HG02884 (cell line): ENCODE measurements at regions not wholly inside any gene's neighbourhood (a gene's known extent, or its start where the extent isn't known, plus 50 kb on each side); places are given as distances from the start of the nearest gene placed in this dataset.
"Not testable (repeated sequence)": the region's sequence is repeated elsewhere in the genome, so short reads cannot be mapped to it uniquely, and the experiment has no call there.

Experiments
- ATAC-seq: cut with Tn5 transposase; IDR thresholded peaks from one replicate; pipeline ENCODE4 v1.9.1; 2021; ENCODE audit warnings: mild to moderate bottlenecking, moderate library complexity; ENCODE audit not compliant: unreplicated experiment

DNA sequence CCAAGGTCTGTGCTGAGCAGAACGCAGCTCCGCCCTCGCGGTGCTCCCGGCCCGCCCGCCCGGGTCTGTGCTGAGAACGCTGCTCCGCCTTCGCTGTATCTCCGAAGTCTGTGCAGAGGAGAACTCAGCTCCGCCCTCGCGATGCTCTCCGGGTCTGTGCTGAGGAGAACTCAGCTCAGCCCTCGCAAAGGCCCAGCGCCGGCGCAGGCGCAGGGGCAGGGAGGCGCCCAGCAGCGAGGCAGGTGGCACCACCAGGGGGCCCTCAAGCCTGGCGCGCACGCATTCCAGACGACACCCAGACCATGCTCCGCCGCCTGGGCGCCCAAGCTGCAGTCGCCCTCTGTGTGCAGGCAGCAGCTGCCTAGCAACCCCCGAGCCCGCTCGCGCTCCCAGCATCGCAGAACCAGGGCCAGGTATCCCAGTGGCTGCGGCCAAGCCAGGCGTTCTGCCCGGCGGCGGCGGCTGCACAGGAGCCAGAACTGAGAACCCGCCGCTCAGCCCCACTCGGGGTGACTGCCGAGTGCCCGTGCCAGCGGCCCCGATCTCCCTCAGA is 672.1 kb upstream of the DEFB115 start:
- not testable (repeated sequence) for ATAC-seq

DNA sequence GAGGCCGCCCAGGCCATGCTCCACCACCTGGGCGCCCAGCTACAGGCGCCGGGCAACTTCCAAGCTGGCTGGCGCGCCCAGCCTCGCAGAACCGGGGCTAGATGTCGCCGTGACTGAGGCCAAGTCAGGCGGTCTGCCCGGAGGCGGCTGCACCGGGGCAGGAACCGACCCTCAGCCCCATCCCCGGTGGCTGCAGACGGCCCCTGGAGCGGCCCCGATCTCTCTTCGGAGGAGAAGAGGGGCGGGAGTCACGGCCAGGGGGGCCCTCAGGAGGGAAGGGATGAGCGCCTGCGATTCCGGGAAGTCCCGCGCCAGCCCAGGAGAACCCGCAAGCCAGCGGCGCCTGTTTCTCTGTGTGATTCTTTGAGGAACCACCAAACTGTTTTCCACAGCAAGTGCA is 671.3 kb upstream of the DEFB115 start:
- ATAC-seq = not testable (repeated sequence)

DNA sequence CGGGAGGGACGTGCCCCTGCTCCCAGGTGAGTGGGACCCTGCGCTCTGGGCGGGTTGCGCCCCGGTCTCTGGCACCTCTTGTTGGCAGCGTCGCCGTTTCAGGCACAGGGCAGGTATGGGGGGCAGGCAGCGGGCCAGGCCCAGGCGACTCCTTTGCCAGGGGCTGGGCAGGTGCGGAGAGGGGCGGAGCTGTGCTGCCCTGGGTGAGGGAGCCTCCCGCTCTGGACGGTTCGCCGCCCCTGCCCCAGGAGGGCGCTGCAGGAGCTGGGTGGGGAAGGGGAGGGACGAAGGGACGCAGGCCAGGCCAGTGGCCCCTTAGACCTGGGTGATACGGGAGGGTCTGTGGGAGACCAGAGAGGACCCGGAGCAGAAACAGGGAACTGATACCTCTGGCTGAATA is 663.9 kb upstream of the DEFB115 start:
- no peak for ATAC-seq

DNA sequence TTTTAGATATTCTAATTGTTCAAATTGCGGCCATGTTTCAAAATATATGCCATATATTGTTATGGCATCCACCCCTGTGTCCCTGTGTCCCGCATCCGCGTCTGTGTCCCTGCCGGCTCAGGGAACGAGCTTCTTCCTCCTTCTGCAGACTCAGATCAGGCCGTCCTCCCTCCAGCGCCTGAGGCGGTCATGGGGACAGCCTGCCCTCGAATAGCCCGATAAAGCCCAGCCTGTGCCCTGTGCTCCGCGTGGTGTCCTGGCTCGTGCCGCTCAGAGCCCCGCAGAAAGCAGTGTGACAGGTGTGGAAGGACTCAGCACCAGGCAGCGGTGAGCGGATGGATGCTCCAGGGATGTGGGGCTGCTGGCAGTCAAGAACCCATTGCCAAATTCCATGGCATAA is 663.4 kb upstream of the DEFB115 start:
- no peak for ATAC-seq

DNA sequence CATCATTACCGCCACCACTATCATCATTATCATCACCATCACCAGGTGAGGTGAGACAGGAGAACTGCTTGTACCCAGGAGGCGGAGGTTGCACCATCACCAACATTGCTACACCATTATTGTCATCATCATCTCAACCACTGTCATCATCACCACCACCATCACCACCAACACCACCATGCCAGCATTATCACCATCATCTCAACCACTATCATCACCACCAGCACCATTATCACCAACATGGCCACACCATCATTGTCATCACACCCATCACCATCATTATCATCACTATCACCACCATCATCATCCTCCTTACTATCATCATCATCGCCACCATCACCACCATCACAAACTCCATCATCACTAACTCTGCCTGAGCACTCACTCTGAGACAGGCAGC is 661.8 kb upstream of the DEFB115 start:
- no peak for ATAC-seq

DNA sequence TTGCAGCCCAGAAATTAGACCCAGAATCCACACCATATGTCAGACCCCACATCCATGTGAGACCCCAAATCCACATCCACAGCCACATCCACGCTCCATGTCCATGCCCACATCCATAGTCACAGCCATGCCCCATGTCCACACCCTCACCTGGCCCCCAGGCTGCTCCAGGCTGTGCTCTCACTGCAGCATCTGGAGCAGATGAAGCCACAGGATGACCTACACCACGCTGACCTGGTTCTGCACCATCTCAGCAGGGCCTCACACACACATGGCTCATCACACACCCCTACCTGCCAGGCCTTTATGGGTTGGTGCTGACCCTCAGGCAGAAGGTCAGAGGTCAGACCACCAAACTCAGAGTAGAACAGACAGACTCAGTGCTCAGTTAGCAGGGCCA is 660.0 kb upstream of the DEFB115 start:
- not testable (repeated sequence) for ATAC-seq

DNA sequence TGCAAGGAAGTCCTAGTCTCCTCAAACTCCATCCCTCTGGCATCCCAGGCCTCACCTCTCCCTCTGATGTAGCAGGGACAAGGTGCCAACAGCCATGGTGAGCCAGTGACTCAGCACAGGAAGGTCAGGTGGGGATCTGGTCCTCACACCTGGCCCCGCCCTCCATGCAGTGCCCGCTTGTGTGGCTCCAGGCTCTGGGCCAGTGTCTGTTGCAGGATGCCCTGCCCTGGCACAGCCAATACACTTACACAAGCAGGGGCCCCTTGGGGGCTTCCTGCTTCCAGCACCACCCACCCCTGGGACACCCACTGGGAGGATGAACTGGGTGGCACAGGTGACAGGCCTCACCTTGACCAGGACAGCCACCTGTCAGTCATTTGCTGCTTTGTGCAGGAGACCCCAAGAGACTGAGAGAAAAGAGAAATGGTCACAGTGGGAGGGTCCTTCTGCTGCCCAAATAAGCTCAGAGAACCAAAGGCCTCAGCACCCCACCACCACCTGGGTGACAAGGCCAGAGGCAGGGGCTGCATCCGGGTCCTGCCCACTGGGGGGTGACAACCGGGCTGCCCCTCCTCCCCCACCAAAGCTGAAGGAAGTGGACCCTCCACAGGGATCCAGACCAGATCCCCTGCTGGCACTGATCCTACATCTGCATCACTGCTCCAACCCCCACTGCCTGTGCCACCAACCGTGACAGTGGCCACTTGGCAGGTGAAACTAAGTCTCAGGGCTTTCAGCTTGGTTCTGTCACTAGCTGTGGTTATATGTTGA is 658.8 kb upstream of the DEFB115 start:
- ATAC-seq = no peak

DNA sequence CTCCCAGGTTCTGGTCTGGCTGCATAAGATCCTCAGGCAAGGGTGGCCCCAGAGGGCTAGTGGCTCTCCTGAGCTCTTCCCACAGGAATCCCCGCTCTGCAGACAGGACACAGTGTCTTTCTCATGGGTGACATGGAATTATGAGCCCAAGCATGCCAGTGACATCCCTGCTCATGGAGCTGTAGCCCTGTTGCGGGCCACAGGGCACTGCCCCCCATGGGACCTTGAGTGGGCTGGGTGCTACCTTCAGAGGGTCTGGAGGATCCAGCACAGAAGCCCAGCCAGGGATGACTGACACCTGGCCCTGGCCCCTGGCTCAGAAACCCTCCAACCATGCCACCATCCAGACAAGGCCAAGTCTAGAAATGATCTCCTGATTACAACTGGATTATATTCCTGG is 657.5 kb upstream of the DEFB115 start:
- ATAC-seq = no peak

DNA sequence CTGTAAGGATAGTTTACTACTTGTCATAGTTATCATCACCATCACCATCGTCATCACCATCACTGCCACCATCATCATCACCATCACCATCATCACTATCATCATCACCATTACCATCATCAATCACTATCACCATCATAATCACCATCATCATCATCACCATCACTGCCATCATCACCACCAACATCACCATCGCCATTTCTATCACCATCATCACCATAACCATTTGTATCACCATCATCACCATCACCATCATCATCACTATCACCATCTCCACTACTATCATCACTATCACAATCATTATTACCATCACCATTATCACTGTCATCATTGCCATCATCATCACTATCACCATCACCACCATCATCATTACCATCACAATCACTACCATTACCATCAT is 655.5 kb upstream of the DEFB115 start:
- no peak for ATAC-seq

DNA sequence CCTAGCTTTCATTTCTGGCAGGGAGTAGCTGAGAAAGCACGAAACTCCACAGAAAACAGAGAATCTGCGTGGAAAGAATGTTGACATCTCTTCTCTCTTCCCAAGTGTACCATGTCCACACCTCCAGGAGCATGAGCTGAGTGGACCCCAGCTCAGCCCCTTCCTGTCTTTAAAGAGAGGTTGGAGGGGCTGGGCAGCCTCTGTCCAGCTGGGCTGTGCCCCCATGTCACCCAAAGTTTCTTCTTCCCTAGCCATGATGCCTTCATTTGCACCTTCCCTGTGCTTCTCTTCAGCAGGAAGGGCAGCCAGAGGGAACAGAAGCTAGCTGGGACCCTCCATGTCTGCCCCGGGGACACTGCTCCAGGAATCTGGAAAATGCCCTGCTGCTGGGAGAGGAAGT is 655.0 kb upstream of the DEFB115 start:
- ATAC-seq = no peak

DNA sequence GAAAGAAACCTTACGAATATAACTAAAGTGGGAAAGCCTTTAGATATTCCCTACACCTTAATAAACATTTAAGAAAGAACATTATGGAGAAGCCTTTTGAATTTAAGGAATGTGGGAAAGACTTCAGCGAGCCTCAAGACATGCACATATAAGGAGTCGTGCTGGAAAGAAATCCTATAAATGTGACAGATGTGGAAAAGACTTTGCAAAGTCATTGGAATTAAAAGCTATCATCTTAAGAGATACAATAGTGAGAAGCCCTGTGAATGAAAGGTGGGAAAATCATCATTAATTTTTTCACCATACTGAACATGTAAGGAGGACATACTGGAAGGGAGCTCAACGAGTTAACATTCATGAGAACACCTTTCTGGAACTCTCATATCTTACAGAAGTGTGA is 650.5 kb upstream of the DEFB115 start:
- ATAC-seq = no peak

DNA sequence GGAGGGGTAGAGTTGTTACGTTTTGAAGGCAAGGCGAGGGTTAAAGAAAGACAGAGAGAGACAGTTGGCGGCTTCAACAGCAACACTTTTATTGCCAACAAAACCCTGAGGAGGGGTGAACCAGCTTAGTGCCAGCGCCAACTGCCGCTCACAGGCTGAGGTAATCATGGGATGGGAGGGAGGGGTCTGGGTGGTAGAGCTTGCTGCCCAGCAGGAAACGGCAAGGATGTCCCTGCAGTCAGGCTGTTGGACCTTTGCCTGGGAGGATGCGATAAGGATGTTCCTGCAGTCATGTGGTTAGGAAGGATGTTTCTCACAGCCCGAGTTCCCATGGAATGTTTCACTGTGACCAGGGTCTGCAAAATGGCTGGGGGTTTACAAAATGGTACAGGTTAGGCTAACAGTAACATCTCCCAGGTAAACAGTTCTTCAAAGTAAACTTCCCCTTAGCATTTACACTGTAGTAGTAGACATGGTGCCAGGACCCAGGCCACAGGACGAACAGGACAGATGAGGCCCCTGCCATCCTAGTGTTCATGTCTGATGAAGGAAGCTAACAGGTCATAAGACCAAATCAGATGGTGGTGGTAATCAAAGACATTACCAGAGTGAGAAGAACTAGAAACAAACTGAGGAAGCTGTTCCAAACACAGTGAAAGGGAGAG is 647.3 kb upstream of the DEFB115 start:
- no peak for ATAC-seq

DNA sequence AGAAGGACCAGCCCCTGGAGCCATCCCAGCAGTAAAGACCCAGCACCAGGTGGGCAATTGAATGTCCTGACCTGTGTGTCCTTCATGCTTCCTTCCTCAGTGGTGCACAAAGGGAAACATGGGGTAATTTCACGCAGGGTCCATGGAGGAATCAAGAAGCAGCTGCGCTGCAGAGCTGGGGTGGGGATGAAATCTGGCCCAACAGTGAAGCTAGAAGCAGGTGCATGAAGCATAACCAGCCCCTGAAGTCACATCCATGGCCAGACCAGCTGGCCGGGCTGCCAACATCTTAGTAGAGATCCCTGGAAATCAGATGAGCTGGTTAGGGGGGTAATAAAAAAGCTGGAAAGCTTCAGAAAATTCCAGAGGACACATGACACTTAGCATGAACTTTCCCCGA is 646.7 kb upstream of the DEFB115 start:
- no peak for ATAC-seq

DNA sequence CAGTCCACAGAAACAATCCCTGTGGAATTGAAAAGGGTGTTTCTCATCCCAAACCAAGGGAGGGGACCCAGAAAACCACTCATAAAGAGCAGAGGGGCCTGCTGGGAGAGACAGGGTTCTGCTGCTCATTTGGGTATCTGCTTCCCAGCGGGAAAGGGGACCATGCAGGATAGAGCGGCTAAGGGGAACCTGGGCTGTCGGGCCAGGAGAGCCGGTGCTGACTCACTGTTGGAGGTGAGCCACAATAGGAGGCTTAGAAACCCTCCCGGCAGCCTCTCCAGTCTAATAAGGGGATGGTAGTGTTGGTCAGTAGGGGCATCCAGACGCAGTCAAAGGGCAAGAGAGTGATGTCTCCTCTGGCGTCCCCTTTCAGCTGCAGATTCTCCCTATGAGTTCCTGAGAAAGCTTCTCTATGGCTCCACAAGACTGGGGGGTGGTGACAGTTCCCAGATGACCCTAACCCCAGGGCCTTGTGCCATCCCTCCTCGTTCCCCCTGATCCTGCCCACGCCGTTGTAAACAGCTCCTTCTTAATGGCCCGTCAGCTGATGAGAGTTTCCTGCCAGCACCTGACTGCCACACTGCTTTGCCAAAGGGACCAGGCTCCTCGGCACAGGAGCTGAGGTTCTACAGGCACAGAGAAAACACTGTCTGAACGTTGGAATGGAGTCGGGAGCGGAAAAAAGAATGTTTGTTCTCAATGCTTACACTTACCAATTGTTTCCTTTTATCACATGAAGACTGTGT is 646.1 kb upstream of the DEFB115 start:
- ATAC-seq = no peak

DNA sequence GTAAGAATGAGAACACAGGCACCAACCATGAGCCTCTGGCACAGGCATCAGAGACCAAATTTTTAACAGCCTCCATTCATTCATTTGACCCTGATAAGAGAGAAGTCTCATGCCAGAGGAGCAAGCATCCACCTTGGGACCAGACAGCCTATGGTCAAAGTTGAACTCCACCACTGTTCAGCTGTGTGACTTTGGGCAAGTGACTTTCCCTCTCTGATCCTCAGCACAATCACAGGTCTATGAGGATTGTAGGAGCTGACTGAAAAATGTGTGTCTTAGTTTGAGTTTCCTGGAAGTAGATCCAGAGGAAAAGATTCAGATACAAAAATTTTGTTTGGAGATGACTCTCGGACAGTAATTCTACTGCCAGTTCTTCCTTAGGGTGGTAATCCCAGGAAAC is 645.1 kb upstream of the DEFB115 start:
- ATAC-seq = no peak

DNA sequence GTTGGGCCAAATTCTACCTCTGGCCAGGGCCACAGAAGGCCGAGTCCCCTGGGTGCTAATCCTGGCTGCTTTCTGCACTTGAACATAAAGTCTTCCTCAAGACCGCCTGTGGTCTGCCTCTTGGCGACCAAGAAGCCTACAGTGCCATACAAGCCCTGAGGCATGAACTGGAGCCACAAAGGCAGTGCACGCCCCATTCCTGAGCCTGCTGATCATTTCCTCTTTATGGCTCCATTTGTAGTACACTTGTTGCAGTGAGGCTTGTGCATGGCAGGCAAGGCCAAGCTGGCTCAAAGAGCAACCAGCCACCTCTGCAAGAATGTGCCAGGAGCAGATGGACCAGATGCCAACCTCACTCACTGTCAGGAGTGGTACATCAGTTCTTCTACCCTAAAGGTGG is 636.1 kb upstream of the DEFB115 start:
- not testable (repeated sequence) for ATAC-seq

DNA sequence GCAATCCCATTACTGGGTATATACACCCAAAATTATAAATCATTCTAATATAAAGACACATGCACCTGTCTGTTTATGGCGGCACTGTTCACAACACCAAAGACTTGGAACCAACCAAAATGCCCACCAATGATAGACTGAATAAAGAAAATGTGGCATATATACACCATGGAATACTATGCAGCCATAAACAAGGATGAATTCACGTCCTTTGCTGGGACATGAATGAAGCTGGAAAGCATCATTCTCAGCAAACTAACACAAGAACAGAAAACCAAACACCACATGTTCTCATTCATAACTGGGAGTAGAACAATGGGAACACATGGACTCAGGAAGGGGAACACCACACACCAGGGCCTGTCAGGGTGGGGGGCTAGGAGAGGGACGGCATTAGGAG is 633.2 kb upstream of the DEFB115 start:
- not testable (repeated sequence) for ATAC-seq

DNA sequence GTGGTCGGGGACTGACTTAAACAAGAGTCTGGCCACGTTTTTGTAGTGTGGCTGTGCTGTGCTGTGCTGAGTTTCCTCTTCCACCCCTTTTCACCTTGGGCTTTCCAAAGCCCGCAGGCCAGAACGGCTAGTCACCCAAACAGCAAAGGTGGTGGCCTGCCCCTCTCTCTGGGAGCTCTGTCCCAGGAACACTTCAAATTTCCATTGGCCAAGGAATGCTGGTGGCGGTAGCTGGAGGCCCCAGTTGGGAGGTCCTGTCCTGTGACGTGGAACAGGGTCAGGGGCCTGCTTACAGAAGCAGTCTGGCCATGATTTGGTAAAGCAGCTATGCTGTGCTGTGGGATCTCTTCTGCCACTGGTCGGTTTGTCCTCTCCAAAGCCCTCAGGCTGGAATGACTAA is 628.1 kb upstream of the DEFB115 start:
- ATAC-seq = not testable (repeated sequence)

DNA sequence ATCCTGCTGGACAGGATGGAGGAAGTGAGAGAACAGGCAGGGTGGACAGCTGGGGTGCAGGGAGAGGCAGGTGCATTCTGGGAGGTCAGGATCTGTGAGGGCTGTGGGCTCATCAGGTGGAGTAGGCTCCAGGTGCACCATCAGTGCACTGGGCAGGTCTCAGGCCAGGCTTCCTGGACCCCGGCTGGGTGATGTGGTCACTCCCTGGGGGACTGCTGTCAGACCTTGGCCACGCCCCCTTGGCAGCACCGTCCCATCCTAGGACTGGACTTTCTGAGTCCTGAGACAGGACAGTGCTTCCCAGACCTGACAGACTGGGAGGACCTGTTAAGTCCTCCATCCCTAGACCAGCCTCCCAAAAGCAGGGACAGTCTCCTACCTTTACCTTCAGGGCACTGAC is 626.7 kb upstream of the DEFB115 start:
- ATAC-seq = no peak

DNA sequence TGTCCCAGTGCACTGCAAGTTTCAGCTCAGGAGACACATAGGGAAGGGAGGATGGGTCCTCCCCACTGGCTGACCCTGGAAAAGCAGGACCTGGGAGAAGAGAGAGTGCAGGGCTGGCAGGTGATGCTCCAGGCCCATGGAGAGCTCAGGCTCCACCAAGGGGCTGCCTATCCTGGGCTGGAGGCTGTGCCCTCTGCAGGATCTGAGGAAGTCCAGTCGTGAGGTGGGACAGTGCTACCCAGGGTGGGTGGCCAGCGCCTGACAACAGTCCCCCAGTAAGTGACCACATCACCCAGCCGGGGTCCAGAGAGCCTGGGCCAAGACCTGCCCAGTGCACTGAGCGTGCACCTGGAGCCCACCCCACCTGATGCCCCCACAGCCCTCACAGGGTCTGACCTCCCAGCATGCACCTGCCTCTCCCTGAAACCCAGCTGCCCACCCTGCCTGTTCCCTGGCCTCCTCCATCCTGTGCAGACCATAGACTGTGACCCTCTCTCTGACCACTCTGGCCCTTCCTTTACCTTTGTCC is 626.1 kb upstream of the DEFB115 start:
- ATAC-seq = not testable (repeated sequence)

DNA sequence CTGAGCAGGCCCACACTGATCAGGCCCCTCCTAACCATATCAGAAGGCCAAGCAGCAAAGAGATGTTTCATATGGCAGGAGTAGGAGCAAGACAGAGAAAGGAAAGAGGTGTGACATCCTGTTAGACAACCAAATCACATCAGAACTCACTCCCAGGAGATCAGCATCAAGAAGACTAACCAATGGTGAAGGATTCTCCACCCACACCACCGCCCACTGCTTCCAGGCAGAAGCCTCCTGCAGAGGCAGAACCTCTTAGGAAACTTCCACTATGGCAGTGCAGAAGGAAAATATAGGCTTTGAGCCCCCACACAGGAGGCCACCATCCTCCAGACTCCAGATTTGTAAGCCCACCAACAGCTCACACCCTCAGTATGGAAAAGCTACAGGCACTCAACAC is 624.7 kb upstream of the DEFB115 start:
- not testable (repeated sequence) for ATAC-seq
